Stimulated activated CD4-positive, alpha-beta T cell treated with anti-CD3 and anti-CD28 coated beads, Interleukin-15, amount 100 ng/mL, for 48 hours (primary cell): ENCODE measurements at regions not wholly inside any gene's neighbourhood (a gene's known extent, or its start where the extent isn't known, plus 50 kb on each side); places are given as distances from the start of the nearest gene placed in this dataset.

Experiments
- DNase-seq, 2 donors: peaks; one replicate each; pipeline ENCODE4 v3.0.0-alpha.2; 2020; ENCODE audit warnings: low read depth in 2 of 2

DNA sequence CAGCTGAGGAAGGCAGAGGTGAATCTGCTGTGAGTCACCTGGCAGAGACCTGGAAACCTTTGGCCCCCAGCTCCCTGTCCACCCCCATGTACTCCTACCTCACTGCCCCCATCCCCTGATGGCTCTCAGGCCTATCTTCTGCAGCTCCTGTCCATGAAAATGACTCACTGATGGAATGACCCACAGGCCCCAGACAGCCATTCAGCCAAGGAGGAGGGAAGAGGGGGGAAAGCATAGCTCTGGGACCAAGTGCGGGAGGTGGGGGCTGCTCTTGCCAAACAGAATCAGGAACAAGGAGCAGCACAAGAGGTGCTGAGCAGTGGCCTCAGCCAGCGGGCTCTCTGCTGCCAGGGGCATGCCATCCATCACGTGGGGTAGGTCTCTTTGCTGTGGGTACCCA is 111.4 kb upstream of the C1QTNF9B start:
- DNase-seq: no peak

DNA sequence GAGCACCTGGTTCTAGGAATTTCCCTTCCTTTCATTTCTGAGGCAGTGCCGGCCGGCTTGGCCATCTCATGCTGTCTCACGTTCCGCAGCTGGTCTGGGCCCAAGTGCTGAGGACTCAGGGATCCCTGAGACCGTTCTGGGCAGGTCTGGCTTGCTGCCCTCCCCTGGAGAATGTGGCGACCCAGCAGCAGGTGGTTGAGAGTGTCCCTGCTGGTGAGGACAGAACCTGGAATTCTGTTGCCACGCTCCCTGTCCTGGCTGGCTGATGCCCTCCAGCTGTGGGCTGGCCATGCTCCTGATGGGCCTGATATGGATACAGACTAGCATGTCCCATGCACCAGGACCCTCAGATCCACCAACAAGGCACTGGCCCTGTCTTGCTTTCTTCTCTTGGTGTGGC is 114.0 kb upstream of the C1QTNF9B start:
- DNase-seq: no peak

GRCh38 chr13:24012648-24013047 is 115.3 kb upstream of the C1QTNF9B start:
- DNase-seq: no peak

- DNase-seq: no peak
Observed at GRCh38 chr13:24013189-24013588, 115.9 kb upstream of the C1QTNF9B start.

DNA sequence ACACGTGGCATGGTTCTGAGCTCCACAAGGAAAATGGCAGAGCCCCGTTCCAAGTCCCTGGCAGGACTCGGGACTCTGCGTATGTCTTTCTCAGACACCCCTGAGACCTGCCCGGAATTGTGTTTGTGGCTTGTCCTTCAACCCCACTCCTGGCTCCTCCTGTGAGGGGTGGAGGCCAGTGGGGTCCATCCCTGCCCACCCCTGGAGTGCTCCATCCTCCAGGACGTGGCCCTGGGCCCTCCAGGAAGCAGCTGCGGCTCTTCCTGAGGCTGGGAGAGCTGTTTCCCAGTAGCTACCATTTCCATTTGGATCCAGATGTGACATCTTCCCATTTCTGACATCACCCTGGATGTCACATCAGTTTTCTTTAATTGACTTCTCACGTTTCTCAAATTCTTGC is 118.7 kb upstream of the C1QTNF9B start:
- no peak for DNase-seq

GRCh38 chr13:24022568-24022967 is 125.3 kb upstream of the C1QTNF9B start:
- no peak for DNase-seq

DNA sequence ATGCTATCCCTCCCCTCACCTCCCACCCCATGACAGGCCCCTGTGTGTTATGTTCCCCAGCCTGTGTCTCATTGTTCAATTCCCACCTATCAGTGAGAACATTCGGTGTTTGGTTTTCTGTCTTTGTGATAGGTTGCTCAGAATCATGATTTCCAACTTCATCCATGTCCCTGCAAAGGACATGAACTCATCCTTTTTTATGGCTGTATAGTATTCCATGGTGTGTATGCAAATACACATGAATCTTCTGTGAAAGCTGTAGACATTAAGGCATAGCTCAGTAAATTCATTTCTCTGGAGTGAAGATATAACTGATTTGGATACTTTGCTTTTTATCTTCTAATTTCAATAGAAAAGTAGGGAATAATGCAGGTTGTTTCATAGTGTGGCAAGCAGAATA is 125.8 kb upstream of the C1QTNF9B start:
- DNase-seq: no peak

DNA sequence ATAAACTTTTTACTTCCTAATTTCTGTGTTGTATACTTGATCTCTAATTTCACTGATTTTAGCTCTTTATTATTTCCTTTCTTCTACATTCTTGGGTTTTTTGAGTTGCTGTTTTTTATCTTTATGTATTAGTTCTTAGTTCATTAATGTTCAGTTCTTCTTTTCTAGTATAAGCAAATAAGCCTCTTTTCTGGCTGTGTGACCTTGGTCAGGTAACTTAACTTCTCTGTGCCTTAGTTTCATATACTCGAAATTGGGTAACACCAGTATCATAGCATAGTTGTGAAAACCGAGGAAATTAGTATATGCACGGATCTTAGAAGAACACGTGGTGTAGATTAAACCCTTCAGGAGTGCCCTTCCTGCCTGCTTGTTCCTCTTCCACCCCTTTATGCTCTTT is 130.2 kb upstream of the C1QTNF9B start:
- DNase-seq: no peak

DNA sequence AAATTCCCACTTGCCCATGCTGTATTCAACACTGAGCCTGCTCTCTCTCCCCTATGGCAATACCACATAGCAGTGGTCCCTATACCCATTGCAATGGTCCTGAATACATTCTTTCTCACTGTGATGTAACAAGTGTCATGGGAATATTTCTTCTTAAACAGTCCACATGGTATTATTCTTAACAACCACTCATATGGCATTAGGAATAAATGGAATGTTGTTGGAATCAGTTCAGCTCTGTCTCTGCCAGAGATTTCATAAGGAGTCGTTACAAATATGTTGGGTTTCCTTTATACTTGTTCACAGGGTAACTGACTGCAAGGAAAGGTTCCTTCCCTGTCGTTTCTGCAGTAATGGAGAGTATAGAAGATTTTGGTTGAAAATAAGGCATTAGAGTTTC is 128.3 kb upstream of the SPATA13 start:
- no peak for DNase-seq

DNA sequence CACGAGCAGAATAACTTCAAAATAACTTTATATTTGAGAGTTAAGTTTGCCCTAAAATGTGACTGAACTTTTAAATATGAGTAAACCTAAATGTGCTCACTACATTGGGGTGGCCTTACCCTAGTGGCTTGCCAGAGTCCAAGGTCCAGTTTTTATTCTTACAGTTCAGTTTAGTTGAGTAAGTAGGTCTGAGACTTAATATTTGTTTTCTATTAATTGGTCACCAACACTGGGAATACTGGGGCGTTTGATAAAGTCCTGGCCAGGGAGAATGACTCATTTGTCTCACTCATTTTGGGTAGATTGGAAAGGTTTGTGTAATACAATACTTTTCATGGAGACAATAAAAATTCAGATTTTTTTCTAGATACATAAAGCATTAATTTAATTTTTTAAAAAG is 127.8 kb upstream of the SPATA13 start:
- DNase-seq: no peak

- DNase-seq: no peak
Observed at GRCh38 chr13:24033527-24034302, 126.8 kb upstream of the SPATA13 start.

- no peak for DNase-seq
Observed at GRCh38 chr13:24035411-24035810, 125.1 kb upstream of the SPATA13 start.

GRCh38 chr13:24036115-24036514 is 124.4 kb upstream of the SPATA13 start:
- DNase-seq: no peak

GRCh38 chr13:24038405-24038804 is 122.1 kb upstream of the SPATA13 start:
- DNase-seq: no peak

DNA sequence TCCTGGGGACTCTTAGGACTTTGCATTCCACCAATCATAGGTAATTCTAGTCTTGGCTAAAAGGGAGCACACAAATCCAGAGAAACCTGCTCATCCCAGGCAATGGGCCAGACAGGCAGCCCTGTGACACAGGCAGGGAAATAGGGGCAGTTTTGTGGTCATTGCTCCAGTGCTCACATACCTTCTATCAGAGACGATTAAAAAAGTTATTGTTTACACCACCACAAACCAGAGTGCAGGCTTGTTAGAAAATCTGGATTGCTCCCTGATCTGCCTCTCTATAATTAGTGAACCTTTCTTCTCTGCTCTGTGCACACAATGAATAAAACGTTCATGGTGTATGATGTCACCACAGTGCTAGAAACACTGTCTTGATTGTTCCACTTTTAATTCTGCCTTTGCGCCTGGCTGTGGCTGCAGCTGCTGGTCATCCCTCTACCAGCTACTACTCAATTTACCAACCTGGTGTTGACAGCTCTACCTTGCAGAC is 121.6 kb upstream of the SPATA13 start:
- no peak for DNase-seq

DNA sequence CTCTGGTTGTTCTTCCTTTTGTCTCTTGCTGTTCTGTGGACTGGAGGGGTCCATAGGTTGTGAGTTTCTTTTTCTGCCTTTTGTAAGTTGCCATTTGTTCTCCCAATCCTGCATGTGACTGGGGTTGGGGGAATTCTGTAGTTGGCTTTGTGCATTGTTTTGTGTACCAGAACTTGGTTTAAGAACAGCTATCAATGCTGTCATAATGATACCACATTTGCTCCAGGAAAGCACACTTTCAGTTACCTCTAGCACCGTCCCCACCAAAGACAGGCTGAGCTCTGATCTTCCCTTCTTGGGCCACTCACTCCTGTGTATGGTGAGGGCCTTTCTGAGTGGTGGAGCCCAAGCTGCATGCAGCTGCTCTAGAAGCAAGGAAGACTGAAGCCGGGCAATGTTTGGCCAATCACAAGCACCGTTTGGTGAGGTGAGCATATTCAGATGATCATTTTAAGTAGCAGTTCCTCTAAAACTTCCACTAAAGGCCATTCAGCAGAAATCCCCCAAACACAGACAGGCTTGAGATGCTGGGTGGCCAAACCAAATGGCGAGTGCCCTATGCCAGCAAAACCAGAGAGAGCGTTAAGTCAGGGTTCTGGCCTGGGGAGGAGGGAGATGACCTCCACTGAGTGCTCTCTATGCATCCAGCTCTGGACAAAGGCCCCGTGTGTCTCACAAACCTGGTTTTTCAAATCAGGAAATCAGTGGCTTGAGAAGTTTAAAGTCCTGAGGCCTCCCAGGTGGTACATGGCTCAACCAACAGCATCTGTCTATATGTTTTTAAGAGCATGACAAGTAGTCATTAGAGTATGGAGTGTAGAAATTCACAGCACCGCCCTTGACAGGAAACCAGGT is 120.7 kb upstream of the SPATA13 start:
- no peak for DNase-seq

DNA sequence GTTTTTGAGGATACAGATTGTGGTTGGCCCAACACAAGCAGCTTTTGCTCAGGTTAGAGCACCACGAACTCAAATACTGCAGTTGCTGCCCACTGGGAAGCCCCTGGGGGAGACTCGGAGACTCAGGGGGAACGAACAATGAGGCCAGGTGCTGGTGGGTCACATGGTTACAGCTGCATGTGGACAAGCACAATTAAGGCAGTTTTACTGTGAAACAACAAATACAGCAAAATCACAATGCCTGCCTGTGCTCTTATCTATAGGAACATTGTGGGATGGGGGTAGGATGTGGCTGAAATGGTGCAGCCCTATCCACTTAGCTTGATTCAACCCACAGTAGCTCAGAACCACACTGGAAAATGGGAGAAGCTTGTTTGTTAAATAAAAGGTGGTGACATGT is 119.7 kb upstream of the SPATA13 start:
- no peak for DNase-seq

DNA sequence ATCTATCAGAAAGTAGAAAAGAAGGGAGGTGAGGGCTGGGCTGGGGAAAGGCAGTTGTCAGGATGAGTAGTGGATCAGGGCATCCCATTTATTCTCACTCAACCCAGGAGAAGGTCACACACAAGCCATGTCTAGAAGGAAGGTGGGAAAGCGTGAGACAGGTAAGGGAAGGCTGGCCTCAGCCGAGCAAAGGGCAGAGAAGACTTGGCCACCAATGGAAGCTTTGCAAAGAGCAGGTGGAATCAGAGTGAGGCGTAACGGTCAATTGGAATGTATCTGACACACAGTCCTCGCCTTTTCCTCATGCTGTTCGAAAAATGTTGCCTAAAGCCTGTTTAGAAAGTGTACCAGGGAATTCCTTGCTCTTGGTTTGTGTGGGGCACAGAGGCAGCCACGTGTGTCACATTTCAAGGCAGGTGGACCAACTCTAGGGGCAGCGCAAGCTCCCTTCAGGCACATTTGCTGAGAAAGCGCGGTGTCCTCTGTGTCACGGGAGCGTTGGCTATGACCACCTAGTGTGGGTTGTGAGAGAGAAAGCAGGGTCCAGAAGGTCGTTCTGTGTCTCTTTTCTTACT is 118.8 kb upstream of the SPATA13 start:
- DNase-seq: no peak

GRCh38 chr13:24042710-24043440 is 117.6 kb upstream of the SPATA13 start:
- DNase-seq: no peak

- no peak for DNase-seq
Observed at GRCh38 chr13:24043590-24044350, 116.8 kb upstream of the SPATA13 start.

- no peak for DNase-seq
Observed at GRCh38 chr13:24045597-24045996, 114.9 kb upstream of the SPATA13 start.
